ENCODE measurements at regions not wholly inside any gene's neighbourhood (a gene's known extent, or its start where the extent isn't known, plus 50 kb on each side); places are given as distances from the start of the nearest gene placed in this dataset.

DNA sequence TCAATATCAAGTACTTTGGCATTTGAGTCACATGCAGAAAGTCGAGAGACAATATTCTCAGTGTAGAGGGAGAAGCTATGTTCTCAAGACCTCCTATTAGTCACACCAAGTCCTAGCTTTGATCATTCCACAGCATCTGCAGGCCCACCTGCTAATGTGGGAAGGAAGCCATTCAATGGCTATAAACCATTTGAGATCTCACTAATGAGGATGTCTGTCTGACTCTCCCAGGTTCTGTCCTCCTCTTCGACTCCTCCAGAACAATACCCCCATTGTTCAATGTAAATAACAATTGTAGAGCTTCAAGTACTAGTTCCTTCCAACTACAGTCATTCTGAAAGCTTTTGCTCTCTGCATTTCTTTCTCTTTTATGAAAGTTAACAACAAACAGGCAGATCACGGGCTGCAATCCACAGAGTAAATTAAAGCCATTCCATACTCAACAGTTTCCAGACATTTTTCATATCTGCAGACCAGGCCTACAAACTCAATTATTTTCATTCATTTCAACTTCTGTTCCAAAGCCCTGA, 140.2 kb upstream of the EDNRA start:
- H3K4me3 ChIP-seq (ENCODE audit: insufficient read length, low read depth): no peak overlapping the region
- H3K27me3 ChIP-seq (ENCODE audit: insufficient read depth, insufficient read length): no peaks in the 10 kb centered on the region
- no peaks in the 10 kb centered on the region for H3K36me3 ChIP-seq (ENCODE audit: insufficient read depth, insufficient read length, low read length)
- H3K9me3 ChIP-seq (ENCODE audit: insufficient read depth, low read length): no peaks in the 10 kb centered on the region
- DNase-seq (ENCODE audit: low read depth, low spot score): no peak
- no peak overlapping the region for H3K9ac ChIP-seq (ENCODE audit: insufficient read length, low read depth)
- no peak for TF ChIP-seq SUZ12 (IDR thresholded peaks at IDR 0.05; ENCODE audit: extremely low read depth, insufficient read depth, insufficient read length)
- TF ChIP-seq ZNF274 (IDR thresholded peaks at IDR 0.05; ENCODE audit: low read depth, low read length): no peak
- TF ChIP-seq YY1 (IDR thresholded peaks at IDR 0.05; ENCODE audit: insufficient read depth, insufficient read length): no peak
- no peaks in the 10 kb centered on the region for H3K4me1 ChIP-seq (ENCODE audit: insufficient read depth, insufficient read length)

DNA sequence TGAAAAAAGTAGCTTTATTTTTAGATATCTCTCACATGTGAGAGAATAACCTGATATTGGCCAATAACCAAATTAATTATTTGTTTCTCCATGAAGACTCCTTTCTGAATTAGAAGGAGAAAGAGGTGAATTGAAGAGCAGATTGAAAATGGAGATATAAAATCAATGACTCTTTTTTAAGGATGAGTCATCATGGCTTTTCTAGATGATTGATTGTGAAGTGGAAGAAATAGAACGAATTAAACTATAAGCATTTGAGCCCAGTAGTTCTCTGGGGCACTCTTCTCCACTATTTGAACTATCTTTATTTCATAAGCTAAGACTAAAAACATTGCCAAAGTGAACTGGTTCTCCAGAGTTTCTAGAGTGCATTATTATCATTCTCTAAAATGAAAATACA, 137.2 kb upstream of the EDNRA start:
- H3K4me3 ChIP-seq (ENCODE audit: insufficient read length, low read depth): no peak overlapping the region
- H3K9ac ChIP-seq (ENCODE audit: insufficient read length, low read depth): no peak overlapping the region
- no peaks in the 10 kb centered on the region for H3K27me3 ChIP-seq (ENCODE audit: insufficient read depth, insufficient read length)
- H3K9me3 ChIP-seq (ENCODE audit: insufficient read depth, low read length): no peaks in the 10 kb centered on the region
- no peaks in the 10 kb centered on the region for H3K4me1 ChIP-seq (ENCODE audit: insufficient read depth, insufficient read length)
- TF ChIP-seq YY1 (IDR thresholded peaks at IDR 0.05; ENCODE audit: insufficient read depth, insufficient read length) (no peak), ZNF274 (IDR thresholded peaks at IDR 0.05; ENCODE audit: low read depth, low read length) (no peak), SUZ12 (IDR thresholded peaks at IDR 0.05; ENCODE audit: extremely low read depth, insufficient read depth, insufficient read length) (no peak)
- no peak for DNase-seq (ENCODE audit: low read depth, low spot score)
- no peaks in the 10 kb centered on the region for H3K36me3 ChIP-seq (ENCODE audit: insufficient read depth, insufficient read length, low read length)

DNA sequence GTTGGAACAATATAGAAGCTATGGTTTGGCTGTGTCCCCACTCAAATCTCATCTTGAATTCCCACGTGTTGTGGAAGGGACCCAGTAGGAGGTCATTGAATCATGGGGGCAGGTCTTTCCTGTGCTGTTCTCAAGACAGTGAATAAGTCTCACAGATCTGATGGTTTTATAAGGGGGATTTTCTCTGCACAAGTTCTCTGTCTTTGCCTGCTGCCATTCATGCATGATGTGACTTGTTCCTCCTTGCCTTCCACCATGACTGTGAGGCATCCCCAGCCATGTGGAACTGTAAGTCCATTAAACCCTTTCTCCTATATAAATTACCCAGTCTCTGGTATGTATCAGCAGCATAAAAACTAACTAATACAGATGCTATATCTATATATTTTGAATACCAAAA, 135.2 kb upstream of the EDNRA start:
- TF ChIP-seq YY1 (IDR thresholded peaks at IDR 0.05; ENCODE audit: insufficient read depth, insufficient read length): no peak
- TF ChIP-seq SUZ12 (IDR thresholded peaks at IDR 0.05; ENCODE audit: extremely low read depth, insufficient read depth, insufficient read length): no peak
- TF ChIP-seq ZNF274 (IDR thresholded peaks at IDR 0.05; ENCODE audit: low read depth, low read length): no peak

DNA sequence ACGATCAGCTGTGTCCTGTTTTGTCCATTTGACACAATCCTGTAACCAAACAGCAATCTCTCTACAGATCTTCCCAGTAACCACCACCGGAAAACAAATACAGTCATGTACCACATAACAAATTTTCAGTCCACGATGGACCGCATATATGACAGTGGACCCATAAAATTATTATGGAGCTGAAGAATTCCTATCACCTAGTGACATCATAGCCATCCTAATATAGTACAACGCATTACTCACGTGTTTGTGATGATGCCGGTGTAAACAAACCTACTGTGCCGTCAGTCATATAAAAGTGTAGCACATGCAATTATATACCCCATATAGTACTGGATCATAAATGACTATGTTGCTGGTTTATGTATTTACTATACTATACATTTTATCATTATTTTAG, 133.7 kb upstream of the EDNRA start:
- Histone ChIP-seq H3K4me3 (ENCODE audit: insufficient read length, low read depth) (no peak overlapping the region), H3K36me3 (ENCODE audit: insufficient read depth, insufficient read length, low read length) (no peaks in the 10 kb centered on the region), H3K9ac (ENCODE audit: insufficient read length, low read depth) (no peak overlapping the region), H3K27me3 (ENCODE audit: insufficient read depth, insufficient read length) (no peaks in the 10 kb centered on the region), H3K4me1 (ENCODE audit: insufficient read depth, insufficient read length) (no peaks in the 10 kb centered on the region), H3K9me3 (ENCODE audit: insufficient read depth, low read length) (no peaks in the 10 kb centered on the region)
- DNase-seq (ENCODE audit: low read depth, low spot score): no peak
- TF ChIP-seq ZNF274 (IDR thresholded peaks at IDR 0.05; ENCODE audit: low read depth, low read length) (no peak), SUZ12 (IDR thresholded peaks at IDR 0.05; ENCODE audit: extremely low read depth, insufficient read depth, insufficient read length) (no peak), YY1 (IDR thresholded peaks at IDR 0.05; ENCODE audit: insufficient read depth, insufficient read length) (no peak)

More for the DNA sequence above, 135.2 kb upstream of the EDNRA start:
- Histone ChIP-seq H3K9me3 (ENCODE audit: insufficient read depth, low read length) (no peaks in the 10 kb centered on the region), H3K27me3 (ENCODE audit: insufficient read depth, insufficient read length) (no peaks in the 10 kb centered on the region), H3K4me3 (ENCODE audit: insufficient read length, low read depth) (no peak overlapping the region), H3K9ac (ENCODE audit: insufficient read length, low read depth) (no peak overlapping the region), H3K36me3 (ENCODE audit: insufficient read depth, insufficient read length, low read length) (no peaks in the 10 kb centered on the region), H3K4me1 (ENCODE audit: insufficient read depth, insufficient read length) (no peaks in the 10 kb centered on the region)
- DNase-seq (ENCODE audit: low read depth, low spot score): no peak

DNA sequence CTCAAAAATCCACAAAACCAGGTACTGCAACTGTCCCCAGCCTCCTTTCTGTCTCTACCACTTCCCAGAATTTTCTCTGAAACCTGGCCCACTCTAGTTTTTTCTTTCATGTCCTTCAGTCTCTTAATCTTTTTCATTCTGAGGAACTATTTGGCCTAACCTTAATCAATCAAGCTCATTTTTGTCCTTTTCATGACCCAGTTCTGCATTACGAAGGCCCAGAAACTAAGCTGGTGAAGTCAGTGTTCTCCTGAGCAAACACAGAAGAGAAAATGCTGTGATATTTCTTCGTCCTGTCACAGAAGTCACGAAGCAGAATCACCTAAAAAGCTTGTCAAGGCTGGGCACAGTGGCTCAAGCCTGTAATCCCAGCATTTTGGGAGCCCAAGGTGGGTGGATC, 131.7 kb upstream of the EDNRA start:
- H3K4me1 ChIP-seq (ENCODE audit: insufficient read depth, insufficient read length): no peaks in the 10 kb centered on the region
- H3K36me3 ChIP-seq (ENCODE audit: insufficient read depth, insufficient read length, low read length): no peaks in the 10 kb centered on the region
- TF ChIP-seq ZNF274 (IDR thresholded peaks at IDR 0.05; ENCODE audit: low read depth, low read length): no peak
- no peak for TF ChIP-seq YY1 (IDR thresholded peaks at IDR 0.05; ENCODE audit: insufficient read depth, insufficient read length)
- no peak for TF ChIP-seq SUZ12 (IDR thresholded peaks at IDR 0.05; ENCODE audit: extremely low read depth, insufficient read depth, insufficient read length)
- H3K9ac ChIP-seq (ENCODE audit: insufficient read length, low read depth): no peak overlapping the region
- H3K27me3 ChIP-seq (ENCODE audit: insufficient read depth, insufficient read length): no peaks in the 10 kb centered on the region
- H3K9me3 ChIP-seq (ENCODE audit: insufficient read depth, low read length): no peaks in the 10 kb centered on the region
- no peak overlapping the region for H3K4me3 ChIP-seq (ENCODE audit: insufficient read length, low read depth)
- no peak for DNase-seq (ENCODE audit: low read depth, low spot score)

DNA sequence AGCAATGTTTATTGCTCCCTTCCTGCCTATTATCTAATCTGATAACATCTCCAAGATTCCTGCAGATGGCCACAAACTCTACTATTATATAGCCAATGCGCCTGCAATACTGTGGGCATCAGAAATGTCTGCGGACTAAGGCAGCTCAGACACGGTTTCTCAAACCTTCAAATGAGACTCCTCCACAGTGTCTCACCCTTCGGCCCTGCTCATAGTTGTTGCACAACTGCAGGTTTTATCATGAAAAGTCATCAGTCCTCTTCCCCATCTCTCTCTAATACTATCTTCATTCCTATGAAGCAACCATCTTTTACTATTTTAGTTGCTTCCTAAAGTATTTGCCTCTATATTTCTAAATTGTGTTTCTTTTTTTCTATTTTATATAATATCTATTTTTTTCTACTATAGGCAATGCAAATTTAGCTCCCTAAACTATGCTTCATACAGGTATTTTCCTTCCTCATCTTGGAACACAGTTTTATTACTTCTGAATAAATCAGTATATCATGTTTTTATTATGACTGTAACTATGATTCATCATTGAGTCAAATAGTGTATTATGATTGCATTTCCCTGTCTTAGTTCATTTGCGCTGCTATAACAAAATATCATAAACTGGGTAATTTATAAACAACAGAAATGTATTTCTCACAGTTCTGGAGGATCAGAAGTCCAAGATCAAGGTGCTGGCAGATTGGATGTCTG, 129.7 kb upstream of the EDNRA start:
- Histone ChIP-seq H3K4me3 (ENCODE audit: insufficient read length, low read depth) (no peak overlapping the region), H3K9me3 (ENCODE audit: insufficient read depth, low read length) (no peaks in the 10 kb centered on the region), H3K4me1 (ENCODE audit: insufficient read depth, insufficient read length) (no peaks in the 10 kb centered on the region), H3K36me3 (ENCODE audit: insufficient read depth, insufficient read length, low read length) (no peaks in the 10 kb centered on the region), H3K27me3 (ENCODE audit: insufficient read depth, insufficient read length) (no peaks in the 10 kb centered on the region), H3K9ac (ENCODE audit: insufficient read length, low read depth) (no peak overlapping the region)
- TF ChIP-seq YY1 (IDR thresholded peaks at IDR 0.05; ENCODE audit: insufficient read depth, insufficient read length) (no peak), SUZ12 (IDR thresholded peaks at IDR 0.05; ENCODE audit: extremely low read depth, insufficient read depth, insufficient read length) (no peak), ZNF274 (IDR thresholded peaks at IDR 0.05; ENCODE audit: low read depth, low read length) (no peak)
- no peak for DNase-seq (ENCODE audit: low read depth, low spot score)

DNA sequence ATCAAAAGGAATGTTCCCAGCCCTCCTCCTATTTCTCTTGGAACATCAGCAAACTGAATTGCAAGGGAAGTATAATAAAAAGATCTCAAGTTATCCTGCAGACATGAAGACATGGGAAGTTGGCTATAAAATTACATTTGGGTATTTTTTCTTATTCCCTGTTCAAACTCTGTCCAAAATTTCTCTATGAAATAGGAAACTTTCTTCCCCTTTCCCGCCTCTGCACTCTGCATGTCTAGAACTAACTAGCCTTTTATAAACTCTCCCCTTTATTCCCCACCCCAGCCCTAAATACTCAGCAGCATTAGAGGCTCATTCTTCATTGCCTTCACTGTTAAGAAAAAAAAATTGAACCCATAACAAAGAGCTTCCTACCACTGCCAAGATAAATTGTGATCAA, 126.7 kb upstream of the EDNRA start:
- Histone ChIP-seq H3K36me3 (ENCODE audit: insufficient read depth, insufficient read length, low read length) (no peaks in the 10 kb centered on the region), H3K27me3 (ENCODE audit: insufficient read depth, insufficient read length) (no peaks in the 10 kb centered on the region), H3K4me1 (ENCODE audit: insufficient read depth, insufficient read length) (no peaks in the 10 kb centered on the region), H3K9me3 (ENCODE audit: insufficient read depth, low read length) (no peaks in the 10 kb centered on the region), H3K9ac (ENCODE audit: insufficient read length, low read depth) (no peak overlapping the region), H3K4me3 (ENCODE audit: insufficient read length, low read depth) (no peak overlapping the region)
- DNase-seq (ENCODE audit: low read depth, low spot score): no peak
- TF ChIP-seq SUZ12 (IDR thresholded peaks at IDR 0.05; ENCODE audit: extremely low read depth, insufficient read depth, insufficient read length): no peak
- TF ChIP-seq ZNF274 (IDR thresholded peaks at IDR 0.05; ENCODE audit: low read depth, low read length): no peak
- TF ChIP-seq YY1 (IDR thresholded peaks at IDR 0.05; ENCODE audit: insufficient read depth, insufficient read length): no peak

All from NT2/D1 (cell line).